Left lung (tissue), 4 donors: ENCODE measurements at regions not wholly inside any gene's neighbourhood (a gene's known extent, or its start where the extent isn't known, plus 50 kb on each side); places are given as distances from the start of the nearest gene placed in this dataset.

Experiments
- ATAC-seq: fragments of 200-7000 bp; cut with Tn5 transposase; one replicate; pipeline ENCODE4 v1.9.1; 2020; ENCODE audit warnings: moderate library complexity
- DNase-seq, 4 donors: peaks; one replicate each; pipeline ENCODE4 v3.0.0-alpha.2; 2013 to 2020
- H3K27ac ChIP-seq, 2 donors: fragments of 200-600 bp; sonication (generic) in 1 of 2; one replicate each; pipeline versions ENCODE4 v1.5.0 to v1.8.0; 2020 to 2021
- H3K27me3 ChIP-seq, 2 donors: fragments of 200-600 bp; sonication (generic) in 1 of 2; one replicate each; pipeline versions ENCODE4 v1.5.0 to v1.8.0; 2020 to 2021
- H3K36me3 ChIP-seq, 2 donors: fragments of 200-600 bp; sonication (generic) in 1 of 2; one replicate each; pipeline versions ENCODE4 v1.5.0 to v1.8.0; 2020 to 2021
- H3K4me1 ChIP-seq, 2 donors: fragments of 200-600 bp; one replicate each; pipeline ENCODE4 v1.8.0; 2021
- H3K4me3 ChIP-seq, 2 donors: fragments of 200-600 bp; sonication (generic) in 1 of 2; one replicate each; pipeline versions ENCODE4 v1.5.0 to v1.8.0; 2020 to 2021; ENCODE audit warnings: mild to moderate bottlenecking in 1 of 2
- H3K9me3 ChIP-seq, 2 donors: fragments of 200-600 bp; sonication (generic) in 1 of 2; one replicate each; pipeline versions ENCODE4 v1.5.0 to v1.8.0; 2020 to 2021
- intact Hi-C, 2 donors: fragments of 100-400 bp; cut with DNase I; formaldehyde crosslinking; loops; one replicate each; pipeline versions ENCODE4 v1.11.2 to v1.14.2; 2022
- TF ChIP-seq, protein P1 (sequence below), 2 donors: fragments of 200-600 bp; sonication (generic) in 1 of 2; IDR thresholded peaks; one replicate each; pipeline versions ENCODE4 v1.5.0 to v1.8.0; 2021; ENCODE audit warnings: antibody characterized with exemption in 2 of 2
- donor health status: DM: no; HTN: yes; CAD: no.
- donor health status: DM: no; HTN: no; CAD: no.

GRCh38 chr6:168165891-168166290 lies 86.9 kb upstream of the FRMD1 start:
- intact Hi-C loops, result no loop called here
- H3K27ac ChIP-seq, result no peak overlapping the region

GRCh38 chr6:168165373-168165772 lies 86.4 kb upstream of the FRMD1 start:
- ATAC-seq, result no peak

More at GRCh38 chr6:168165891-168166290, 86.9 kb upstream of the FRMD1 start:
- Histone ChIP-seq H3K9me3 (peaks cover 0 to 2% of the 10 kb centered on the region in 2 donors), H3K4me1 (no peaks in the 10 kb centered on the region), H3K4me3 (no peak overlapping the region), H3K27me3 (peaks cover 0 to 6% of the 10 kb centered on the region in 2 donors), H3K36me3 (no peaks in the 10 kb centered on the region)
- TF ChIP-seq, protein P1, sequence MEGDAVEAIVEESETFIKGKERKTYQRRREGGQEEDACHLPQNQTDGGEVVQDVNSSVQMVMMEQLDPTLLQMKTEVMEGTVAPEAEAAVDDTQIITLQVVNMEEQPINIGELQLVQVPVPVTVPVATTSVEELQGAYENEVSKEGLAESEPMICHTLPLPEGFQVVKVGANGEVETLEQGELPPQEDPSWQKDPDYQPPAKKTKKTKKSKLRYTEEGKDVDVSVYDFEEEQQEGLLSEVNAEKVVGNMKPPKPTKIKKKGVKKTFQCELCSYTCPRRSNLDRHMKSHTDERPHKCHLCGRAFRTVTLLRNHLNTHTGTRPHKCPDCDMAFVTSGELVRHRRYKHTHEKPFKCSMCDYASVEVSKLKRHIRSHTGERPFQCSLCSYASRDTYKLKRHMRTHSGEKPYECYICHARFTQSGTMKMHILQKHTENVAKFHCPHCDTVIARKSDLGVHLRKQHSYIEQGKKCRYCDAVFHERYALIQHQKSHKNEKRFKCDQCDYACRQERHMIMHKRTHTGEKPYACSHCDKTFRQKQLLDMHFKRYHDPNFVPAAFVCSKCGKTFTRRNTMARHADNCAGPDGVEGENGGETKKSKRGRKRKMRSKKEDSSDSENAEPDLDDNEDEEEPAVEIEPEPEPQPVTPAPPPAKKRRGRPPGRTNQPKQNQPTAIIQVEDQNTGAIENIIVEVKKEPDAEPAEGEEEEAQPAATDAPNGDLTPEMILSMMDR (IDR thresholded peaks at IDR 0.05), result no peak
- no peak for ATAC-seq
- no peak for DNase-seq

DNA sequence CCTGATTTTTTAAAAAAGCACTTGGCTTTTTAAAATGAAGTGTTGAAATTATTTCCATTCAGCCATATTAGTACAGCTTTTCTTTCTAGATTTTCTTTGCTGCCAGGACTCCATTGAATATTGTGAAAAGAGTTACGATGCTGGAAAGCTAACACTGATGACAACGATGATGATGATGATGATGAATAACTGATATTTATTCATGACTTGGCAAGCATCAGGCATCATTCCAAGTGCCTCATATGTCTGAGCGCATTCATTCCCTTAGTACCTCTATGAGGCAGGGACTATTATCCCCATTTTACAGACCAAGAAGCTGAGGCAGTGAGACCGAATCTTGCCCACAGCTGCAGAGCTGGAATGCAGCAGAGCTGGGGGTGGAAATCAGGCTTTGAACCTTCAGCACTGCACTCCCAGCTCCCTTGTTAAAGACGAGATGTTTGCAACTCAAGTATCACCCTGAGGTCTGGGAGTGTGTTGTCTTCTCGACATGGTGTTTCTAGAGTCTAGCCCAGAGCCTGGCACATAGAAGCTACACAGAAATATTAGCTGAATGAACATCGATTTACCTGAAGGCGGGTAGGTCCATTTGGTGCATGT lies 85.5 kb upstream of the FRMD1 start:
- ATAC-seq (no peak), DNase-seq (no peak)
- TF ChIP-seq, protein P1 (IDR thresholded peaks at IDR 0.05), result no peak
- Histone ChIP-seq H3K27ac (no peak overlapping the region), H3K4me1 (no peaks in the 10 kb centered on the region), H3K9me3 (peaks cover 0 to 2% of the 10 kb centered on the region in 2 donors), H3K4me3 (no peak overlapping the region), H3K36me3 (no peaks in the 10 kb centered on the region), H3K27me3 (no peaks in the 10 kb centered on the region)
- intact Hi-C loops, result no loop called here

More at GRCh38 chr6:168165373-168165772, 86.4 kb upstream of the FRMD1 start:
- Histone ChIP-seq H3K27me3 (peaks cover 0 to 1% of the 10 kb centered on the region in 2 donors), H3K27ac (no peak overlapping the region), H3K9me3 (peaks cover 0 to 2% of the 10 kb centered on the region in 2 donors), H3K36me3 (no peaks in the 10 kb centered on the region), H3K4me3 (no peak overlapping the region), H3K4me1 (no peaks in the 10 kb centered on the region)
- intact Hi-C loops, result no loop called here
- TF ChIP-seq, protein P1 (IDR thresholded peaks at IDR 0.05), result no peak
- DNase-seq, result no peak

GRCh38 chr6:168163096-168163731 lies 84.2 kb upstream of the FRMD1 start:
- DNase-seq (peak in 2 of 4 donors; percentile 46 to 55), ATAC-seq (no peak)
- Histone ChIP-seq H3K36me3 (no peaks in the 10 kb centered on the region), H3K27ac (no peak overlapping the region), H3K4me3 (no peak overlapping the region), H3K9me3 (peaks cover 0 to 2% of the 10 kb centered on the region in 2 donors), H3K4me1 (peaks cover under 1 to 2% of the 10 kb centered on the region in 2 donors), H3K27me3 (peaks cover 0 to 4% of the 10 kb centered on the region in 2 donors)
- TF ChIP-seq, protein P1 (IDR thresholded peaks at IDR 0.05), result no peak
- intact Hi-C loops, result no loop called here

GRCh38 chr6:168162366-168162765 lies 83.4 kb upstream of the FRMD1 start:
- Histone ChIP-seq H3K9me3 (no peaks in the 10 kb centered on the region), H3K4me1 (peaks cover 5 to 6% of the 10 kb centered on the region in 2 donors), H3K27me3 (peaks cover 0 to 8% of the 10 kb centered on the region in 2 donors), H3K27ac (no peak overlapping the region), H3K36me3 (no peaks in the 10 kb centered on the region), H3K4me3 (no peak overlapping the region)
- TF ChIP-seq, protein P1 (IDR thresholded peaks at IDR 0.05), result no peak
- ATAC-seq, result peak; percentile 70
- intact Hi-C loops, result no loop called here
- no peak for DNase-seq
